GM12878 (cell line): ENCODE measurements at regions not wholly inside any gene's neighbourhood (a gene's known extent, or its start where the extent isn't known, plus 50 kb on each side); places are given as distances from the start of the nearest gene placed in this dataset.

Source experiments
- ATAC-seq: fragments of 200-7000 bp; cut with Tn5 transposase; 3 replicates; pipeline ENCODE4 v1.9.1; 2020; ENCODE audit warnings: mild to moderate bottlenecking, moderate library complexity
- BruUV-seq: library from RNA; stranded (reverse); fragments of 400-500 nt; replicated peaks from 2 replicates; lab custom pipeline; 2021; lab: Mats Ljungman, UMichigan
- CTCF ChIA-PET: fragments of 300-600 bp; sonication (Branson Sonifier 250); formaldehyde crosslinking; extraction: SDS; loops from one replicate; lab custom pipeline; 2021; ENCODE audit warnings: inconsistent platforms; lab: Yijun Ruan, JAX
- POLR2A ChIA-PET: fragments of 350-600 bp; formaldehyde crosslinking; extraction: SDS; loops from one replicate; lab custom pipeline; 2021; ENCODE audit warnings: inconsistent platforms; lab: Charles Lee
- RAD21 ChIA-PET: fragments of 300-600 bp; sonication (Branson Sonifier 250); formaldehyde crosslinking; loops from one replicate; lab custom pipeline; 2023; ENCODE audit warnings: antibody characterized with exemption; ENCODE audit not compliant: unreplicated experiment; lab: Charles Lee
- SMC1A ChIA-PET: fragments of 300-600 bp; sonication (Branson Sonifier 250); formaldehyde crosslinking; loops from one replicate; lab custom pipeline; 2023; ENCODE audit not compliant: unreplicated experiment, uncharacterized antibody; lab: Charles Lee
- DNase-seq: peaks from one replicate; pipeline ENCODE4 v3.0.0-alpha.2; 2011; ENCODE audit warnings: low read depth, low spot score
- FAIRE-seq: peaks from 3 replicates; lab custom pipeline; 2011; peaks lifted over from hg19 to GRCh38; lab: Jason Lieb, UNC
- H2AFZ ChIP-seq: 2 replicates; pipeline ENCODE4 v1.6.0; 2011; ENCODE audit warnings: low read depth, low read length, control low read depth; ENCODE audit not compliant: control insufficient read depth
- H3K27ac ChIP-seq: 2 replicates; pipeline ENCODE4 v1.5.1; 2011; ENCODE audit warnings: control low read depth; ENCODE audit not compliant: control insufficient read depth, insufficient read depth
- H3K27me3 ChIP-seq, 2 experiments: replicated peaks in 1 of 2; 2 replicates each; pipeline versions ENCODE4 v1.6.0 to v1.6.1; 2011; ENCODE audit warnings: low read length in 1 of 2; ENCODE audit not compliant: control insufficient read depth in 2 of 2, insufficient read depth in 2 of 2
- H3K36me3 ChIP-seq, 2 experiments: 2 replicates each; pipeline ENCODE4 v1.5.1; 2011; ENCODE audit warnings: low read length in 1 of 2; ENCODE audit not compliant: control insufficient read depth in 2 of 2, insufficient read depth in 2 of 2
- H3K4me1 ChIP-seq: 2 replicates; pipeline ENCODE4 v1.6.1; 2011; ENCODE audit warnings: mild to moderate bottlenecking, low read length, moderate library complexity, mixed read lengths; ENCODE audit not compliant: control insufficient read depth, insufficient read depth
- H3K4me2 ChIP-seq: 2 replicates; pipeline ENCODE4 v1.6.0; 2011; ENCODE audit warnings: control low read depth; ENCODE audit not compliant: control insufficient read depth, insufficient read depth
- H3K4me3 ChIP-seq: fragments of 200-600 bp; sonication (generic); 2 replicates; pipeline ENCODE4 v1.5.1; 2016
- H3K79me2 ChIP-seq: 2 replicates; pipeline ENCODE4 v1.6.0; 2011; ENCODE audit warnings: low read length; ENCODE audit not compliant: control insufficient read depth, insufficient read depth
- H3K9ac ChIP-seq: 2 replicates; pipeline ENCODE4 v1.8.0; 2011; ENCODE audit warnings: low read length, control low read depth, mixed read lengths; ENCODE audit not compliant: control insufficient read depth, insufficient read depth
- H3K9me3 ChIP-seq: replicated peaks from 3 replicates; pipeline ENCODE4 v1.5.1; 2011; ENCODE audit warnings: mild to moderate bottlenecking, low read length; ENCODE audit not compliant: control insufficient read depth, insufficient read depth
- H4K20me1 ChIP-seq: 2 replicates; pipeline ENCODE4 v1.6.0; 2011; ENCODE audit not compliant: control insufficient read depth, insufficient read depth
- CBFB ChIP-seq: IDR thresholded peaks from 2 replicates; pipeline ENCODE4 v1.6.1; 2016; ENCODE audit warnings: antibody characterized with exemption, low read depth
- DPF2 ChIP-seq: fragments of 450-650 bp; IDR thresholded peaks from 2 replicates; pipeline ENCODE4 v1.6.1; 2017; ENCODE audit warnings: mild to moderate bottlenecking
- HDAC2 ChIP-seq: fragments of 200-600 bp; sonication (generic); IDR thresholded peaks from 2 replicates; pipeline ENCODE4 v1.6.1; 2017
- IRF5 ChIP-seq: fragments of 450-650 bp; IDR thresholded peaks from 2 replicates; pipeline ENCODE4 v1.6.1; 2017; ENCODE audit warnings: borderline replicate concordance
- POLR2AphosphoS2 ChIP-seq: IDR thresholded peaks from 2 replicates; pipeline ENCODE4 v1.6.1; 2011; ENCODE audit warnings: low read depth, mild to moderate bottlenecking, low read length, improper control_type of control experiment, moderate library complexity
- RAD51 ChIP-seq: fragments of 450-650 bp; IDR thresholded peaks from 2 replicates; pipeline ENCODE4 v1.6.1; 2016; ENCODE audit warnings: moderate library complexity, mild to moderate bottlenecking, inconsistent platforms
- SMAD5 ChIP-seq: IDR thresholded peaks from 2 replicates; pipeline ENCODE4 v1.6.1; 2016; ENCODE audit warnings: antibody characterized with exemption, low read depth
- STAT3 ChIP-seq: IDR thresholded peaks from 2 replicates; pipeline ENCODE4 v1.6.1; 2011; ENCODE audit warnings: low read depth, low read length, improper control_type of control experiment
- TBL1XR1 ChIP-seq: IDR thresholded peaks from 2 replicates; pipeline ENCODE4 v1.6.1; 2012; ENCODE audit warnings: low read depth, low read length, improper control_type of control experiment
- TCF7 ChIP-seq: IDR thresholded peaks from 2 replicates; pipeline ENCODE4 v1.6.1; 2014; ENCODE audit warnings: antibody characterized with exemption, borderline replicate concordance
- ZNF217 ChIP-seq: fragments of 450-650 bp; IDR thresholded peaks from 2 replicates; pipeline ENCODE4 v1.6.1; 2017; ENCODE audit warnings: antibody characterized with exemption, mild to moderate bottlenecking
- WGBS: methylation state at CpG from one replicate; pipeline ENCODE4 v1.1.6; 2016; ENCODE audit warnings: low lambda C conversion rate; ENCODE audit not compliant: insufficient replicate concordance, insufficient coverage; ENCODE audit errors: missing lambda C conversion rate; 5-methylcytosine and 5-hydroxymethylcytosine counted together
- in situ Hi-C: fragments of 300-500 bp; cut with MboI; formaldehyde crosslinking; loops from 9 replicates; pipeline ENCODE4 v1.14.3; 2018; ENCODE audit warnings: mixed read lengths
- intact Hi-C: fragments of 100-400 bp; cut with micrococcal nuclease; formaldehyde crosslinking; loops from one replicate; pipeline ENCODE4 v1.14.2; 2022; ENCODE audit not compliant: unreplicated experiment
- TF ChIP-seq, protein P1 (sequence below): fragments of 450-650 bp; IDR thresholded peaks from 2 replicates; pipeline ENCODE4 v1.6.1; 2017; ENCODE audit warnings: mild to moderate bottlenecking, moderate library complexity

- no TSS peak for BruUV-seq
- Histone ChIP-seq H3K27ac (no peak overlapping the region), H3K4me3 (no peak overlapping the region), H3K27me3 (no peaks in the 10 kb centered on the region), H3K36me3 (no peaks in the 10 kb centered on the region), H2AFZ (no peak overlapping the region), H3K9ac (no peak overlapping the region), H3K4me1 (no peaks in the 10 kb centered on the region), H3K4me2 (no peak overlapping the region), H4K20me1 (no peaks in the 10 kb centered on the region), H3K79me2 (no peaks in the 10 kb centered on the region), H3K9me3 (no peaks in the 10 kb centered on the region)
- intact Hi-C loops (no loop called here), in situ Hi-C loops (no loop called here)
- 0% methylated on average over 5 of the region's 5 CpGs for WGBS
- no peak for FAIRE-seq
- no peak for DNase-seq
- ATAC-seq, result no peak
- RAD21 ChIA-PET, result no interaction called here
- CTCF ChIA-PET, result no interaction called here
- TF ChIP-seq DPF2, result no peak
- no peak for TF ChIP-seq IRF5
- TF ChIP-seq HDAC2, result no peak
- TF ChIP-seq SMAD5, result no peak
- TF ChIP-seq, protein P1, sequence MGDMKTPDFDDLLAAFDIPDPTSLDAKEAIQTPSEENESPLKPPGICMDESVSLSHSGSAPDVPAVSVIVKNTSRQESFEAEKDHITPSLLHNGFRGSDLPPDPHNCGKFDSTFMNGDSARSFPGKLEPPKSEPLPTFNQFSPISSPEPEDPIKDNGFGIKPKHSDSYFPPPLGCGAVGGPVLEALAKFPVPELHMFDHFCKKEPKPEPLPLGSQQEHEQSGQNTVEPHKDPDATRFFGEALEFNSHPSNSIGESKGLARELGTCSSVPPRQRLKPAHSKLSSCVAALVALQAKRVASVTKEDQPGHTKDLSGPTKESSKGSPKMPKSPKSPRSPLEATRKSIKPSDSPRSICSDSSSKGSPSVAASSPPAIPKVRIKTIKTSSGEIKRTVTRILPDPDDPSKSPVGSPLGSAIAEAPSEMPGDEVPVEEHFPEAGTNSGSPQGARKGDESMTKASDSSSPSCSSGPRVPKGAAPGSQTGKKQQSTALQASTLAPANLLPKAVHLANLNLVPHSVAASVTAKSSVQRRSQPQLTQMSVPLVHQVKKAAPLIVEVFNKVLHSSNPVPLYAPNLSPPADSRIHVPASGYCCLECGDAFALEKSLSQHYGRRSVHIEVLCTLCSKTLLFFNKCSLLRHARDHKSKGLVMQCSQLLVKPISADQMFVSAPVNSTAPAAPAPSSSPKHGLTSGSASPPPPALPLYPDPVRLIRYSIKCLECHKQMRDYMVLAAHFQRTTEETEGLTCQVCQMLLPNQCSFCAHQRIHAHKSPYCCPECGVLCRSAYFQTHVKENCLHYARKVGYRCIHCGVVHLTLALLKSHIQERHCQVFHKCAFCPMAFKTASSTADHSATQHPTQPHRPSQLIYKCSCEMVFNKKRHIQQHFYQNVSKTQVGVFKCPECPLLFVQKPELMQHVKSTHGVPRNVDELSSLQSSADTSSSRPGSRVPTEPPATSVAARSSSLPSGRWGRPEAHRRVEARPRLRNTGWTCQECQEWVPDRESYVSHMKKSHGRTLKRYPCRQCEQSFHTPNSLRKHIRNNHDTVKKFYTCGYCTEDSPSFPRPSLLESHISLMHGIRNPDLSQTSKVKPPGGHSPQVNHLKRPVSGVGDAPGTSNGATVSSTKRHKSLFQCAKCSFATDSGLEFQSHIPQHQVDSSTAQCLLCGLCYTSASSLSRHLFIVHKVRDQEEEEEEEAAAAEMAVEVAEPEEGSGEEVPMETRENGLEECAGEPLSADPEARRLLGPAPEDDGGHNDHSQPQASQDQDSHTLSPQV, result no peak
- TF ChIP-seq ZNF217, result no peak
- TF ChIP-seq RAD51, result no peak
- no peak for TF ChIP-seq STAT3
- no peak for TF ChIP-seq POLR2AphosphoS2
- no peak for TF ChIP-seq TCF7
- no peak for TF ChIP-seq CBFB
- TF ChIP-seq TBL1XR1, result no peak
- SMC1A ChIA-PET, result no interaction called here
- POLR2A ChIA-PET, result no interaction called here
Observed at GRCh38 chr6:23334360-23334759, 765.0 kb downstream of the HDGFL1 start.
